PFSK-1 (cell line): ENCODE measurements at regions not wholly inside any gene's neighbourhood (a gene's known extent, or its start where the extent isn't known, plus 50 kb on each side); places are given as distances from the start of the nearest gene placed in this dataset.

Experiments
- REST ChIP-seq, 2 experiments: IDR thresholded peaks; 2 replicates each; pipeline versions ENCODE4 v1.6.1 to v1.8.0; 2011 to 2012; ENCODE audit warnings: low read depth in 2 of 2, low read length in 2 of 2, control low read depth in 1 of 2, inconsistent platforms in 1 of 2, mild to moderate bottlenecking in 1 of 2, moderate library complexity in 1 of 2; ENCODE audit not compliant: insufficient read depth in 1 of 2
- SIN3A ChIP-seq: IDR thresholded peaks from 2 replicates; pipeline ENCODE4 v1.6.1; 2012; ENCODE audit warnings: mild to moderate bottlenecking, low read length, moderate library complexity, borderline replicate concordance; ENCODE audit not compliant: insufficient read depth
- TAF1 ChIP-seq: IDR thresholded peaks from 2 replicates; pipeline ENCODE4 v1.6.1; 2012; ENCODE audit warnings: low read length, control low read depth, borderline replicate concordance; ENCODE audit not compliant: insufficient read depth

GRCh38 chr6:88360203-88360797 lies 194.2 kb upstream of the CNR1 start:
- no peak for TF ChIP-seq REST (IDR thresholded peaks at IDR 0.05; ENCODE audit: insufficient read depth in 1 of 2, low read depth in 2 of 2, low read length in 2 of 2)
- no peak for TF ChIP-seq SIN3A
- TF ChIP-seq TAF1, result no peak
